Stimulated activated naive CD4-positive, alpha-beta T cell treated with Interleukin-2 at 50 U/mL for 16 hours (primary cell): ENCODE measurements at regions not wholly inside any gene's neighbourhood (a gene's known extent, or its start where the extent isn't known, plus 50 kb on each side); places are given as distances from the start of the nearest gene placed in this dataset.

Experiments used
- DNase-seq: peaks from one replicate; lab custom pipeline; 2025; lab: John Stamatoyannopoulos, UW

DNA sequence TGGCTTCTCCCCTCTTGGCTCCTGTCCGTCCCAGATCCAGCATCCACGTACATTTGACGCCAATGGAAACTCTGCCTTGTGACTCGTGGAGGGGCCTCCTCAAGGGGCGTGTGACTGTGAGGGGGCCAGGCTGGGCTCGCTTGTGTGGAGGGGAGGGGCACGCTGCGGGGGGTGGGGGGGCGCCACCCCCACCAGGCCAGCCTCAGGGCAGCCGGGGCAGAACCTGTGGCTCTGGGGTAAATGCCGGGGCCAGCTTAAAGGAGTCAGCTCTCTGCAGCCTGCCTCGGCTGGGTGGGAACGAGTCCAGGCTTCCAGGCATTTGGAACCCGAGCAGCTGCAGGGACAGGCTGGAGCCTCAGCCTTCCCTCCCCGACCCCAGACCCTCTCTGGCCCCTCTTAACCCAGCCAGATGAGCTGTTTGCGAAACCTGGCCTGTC lies 94.1 kb downstream of the SIK1 start:
- no peak for DNase-seq

DNA sequence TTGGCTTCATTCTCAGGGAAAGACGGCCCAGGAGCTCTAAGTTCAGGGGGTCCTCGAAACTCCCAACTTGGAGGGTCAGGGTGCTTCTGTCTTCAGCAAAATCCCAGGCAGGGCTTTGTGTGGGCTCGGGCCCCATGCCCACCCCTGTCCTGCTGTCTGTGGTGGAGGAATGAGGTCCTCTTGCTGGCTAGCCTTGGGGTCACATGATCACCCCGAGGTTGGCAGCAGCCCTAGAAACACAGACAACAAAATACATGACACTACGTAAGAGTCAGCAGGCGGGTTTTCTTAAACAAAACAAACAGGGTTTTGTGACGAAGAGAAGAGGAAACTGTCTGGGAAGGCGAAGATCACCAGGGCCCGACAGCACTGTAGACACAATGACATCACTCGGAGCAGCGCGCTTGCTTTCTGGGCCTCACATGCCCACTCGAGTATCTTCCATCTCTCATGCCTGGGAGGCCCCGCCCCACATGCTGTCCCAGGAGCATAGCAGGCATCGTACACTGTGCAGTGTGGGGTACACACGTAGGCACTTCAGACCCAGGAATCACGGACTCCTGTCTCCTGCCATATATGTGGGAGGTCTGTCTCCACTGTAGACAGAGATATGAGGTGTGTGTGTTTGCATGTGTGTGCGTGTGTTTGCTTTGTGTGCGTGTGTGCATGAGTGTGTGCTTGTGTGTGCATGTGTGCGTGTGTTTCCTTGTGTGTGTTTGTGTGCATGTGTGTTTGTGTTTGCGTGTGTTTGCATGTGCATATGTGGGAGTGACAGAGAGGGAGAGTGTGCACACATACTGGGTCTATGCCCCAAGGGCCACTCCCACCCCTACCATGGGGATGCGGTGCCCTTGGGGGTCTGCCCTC lies 94.7 kb downstream of the SIK1 start:
- no peak for DNase-seq

DNA sequence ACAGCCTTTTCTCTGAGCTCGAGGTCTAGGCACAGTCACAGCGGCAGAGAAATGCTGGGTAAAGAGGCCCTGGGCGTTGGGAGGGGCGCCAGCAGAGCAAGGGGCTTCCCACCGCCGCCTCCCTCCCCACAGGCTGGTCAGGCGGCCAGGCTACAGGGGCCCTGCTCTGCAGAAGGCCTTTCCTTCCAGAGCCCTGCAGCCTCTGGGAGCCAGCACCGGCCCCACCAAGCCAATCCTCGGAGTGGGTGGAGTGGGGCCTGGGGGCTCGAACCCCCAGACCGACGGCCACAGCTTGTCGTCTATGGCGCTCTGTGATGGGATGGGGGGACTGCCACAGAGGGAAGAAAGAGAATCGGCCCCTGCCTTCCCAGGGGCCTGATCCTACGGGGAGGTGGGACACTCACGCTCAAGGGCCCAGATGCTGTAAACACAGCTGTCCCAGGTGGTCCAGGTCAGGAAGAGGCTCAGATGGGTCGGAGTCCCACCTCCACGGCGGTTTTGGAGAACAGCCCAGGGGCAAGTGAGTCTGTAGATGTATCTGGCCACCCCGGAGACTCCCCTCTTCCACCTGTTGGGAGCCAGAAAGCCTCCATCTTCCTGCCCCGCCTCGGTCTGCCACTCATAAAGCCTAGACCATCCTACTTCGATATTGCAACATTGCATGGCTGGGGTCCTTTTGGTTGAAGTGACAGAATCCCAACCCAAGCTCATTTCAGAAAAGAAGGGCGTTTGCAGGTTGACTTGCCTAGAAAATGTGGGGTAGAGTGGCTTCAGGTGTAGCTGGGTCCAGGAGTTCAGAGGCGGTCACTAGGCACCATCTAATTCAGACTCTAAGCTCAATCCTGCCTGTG lies 95.6 kb downstream of the SIK1 start:
- no peak for DNase-seq

DNA sequence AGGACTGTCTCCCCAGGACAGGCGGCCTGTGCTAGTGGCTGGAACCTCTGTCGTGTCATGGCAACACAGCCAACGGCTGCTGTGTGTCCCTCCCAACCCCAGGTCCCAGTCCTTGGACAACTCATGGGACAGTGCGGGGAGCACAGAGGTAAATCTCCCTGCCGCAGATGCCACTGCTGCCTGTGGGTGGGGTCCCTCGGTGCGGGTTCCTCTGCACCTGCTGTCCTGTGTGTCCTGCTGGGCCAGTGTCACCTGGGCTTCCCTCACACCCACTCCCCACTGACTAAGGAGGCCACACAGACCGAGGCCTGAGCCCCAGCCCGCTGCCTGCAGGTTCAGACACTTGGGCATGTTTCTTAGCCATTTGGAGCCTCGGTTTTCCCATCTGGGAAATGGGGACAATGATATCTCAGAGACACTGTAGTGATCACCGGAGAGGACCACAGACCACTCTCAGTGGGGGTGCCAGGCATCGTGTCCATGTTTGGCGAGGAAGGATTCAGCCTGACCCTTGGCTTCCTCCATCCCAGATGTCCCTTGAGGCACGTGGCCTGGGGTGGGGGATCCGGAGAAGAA lies 96.5 kb downstream of the SIK1 start:
- no peak for DNase-seq

DNA sequence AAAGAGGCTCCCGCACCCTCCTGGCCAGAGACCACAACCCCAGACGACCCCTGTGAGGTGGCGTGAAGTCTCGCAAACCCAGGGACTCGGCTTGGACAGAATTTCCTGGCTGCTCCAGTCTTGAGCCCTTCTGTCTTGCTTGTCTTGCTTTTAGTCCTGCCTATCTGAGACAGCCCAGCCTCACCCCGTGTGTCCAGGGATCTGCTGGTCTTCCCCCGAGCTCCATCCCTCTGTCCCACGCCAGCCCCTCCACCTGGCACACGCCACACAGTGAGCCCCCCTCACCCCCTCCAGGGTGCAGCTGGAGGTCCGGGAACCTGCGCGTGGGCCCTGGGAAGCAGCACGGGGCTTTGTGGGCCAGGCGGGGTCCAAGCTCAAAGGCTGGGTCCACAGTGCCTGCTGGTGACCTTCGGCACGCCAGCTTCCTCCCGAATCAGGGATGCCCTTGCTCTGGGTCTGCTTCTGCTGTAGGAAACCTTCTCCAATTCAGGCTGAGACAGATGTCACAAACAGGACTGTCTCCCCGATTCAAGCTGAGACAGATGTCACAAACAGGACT lies 97.1 kb downstream of the SIK1 start:
- DNase-seq: no peak

DNA sequence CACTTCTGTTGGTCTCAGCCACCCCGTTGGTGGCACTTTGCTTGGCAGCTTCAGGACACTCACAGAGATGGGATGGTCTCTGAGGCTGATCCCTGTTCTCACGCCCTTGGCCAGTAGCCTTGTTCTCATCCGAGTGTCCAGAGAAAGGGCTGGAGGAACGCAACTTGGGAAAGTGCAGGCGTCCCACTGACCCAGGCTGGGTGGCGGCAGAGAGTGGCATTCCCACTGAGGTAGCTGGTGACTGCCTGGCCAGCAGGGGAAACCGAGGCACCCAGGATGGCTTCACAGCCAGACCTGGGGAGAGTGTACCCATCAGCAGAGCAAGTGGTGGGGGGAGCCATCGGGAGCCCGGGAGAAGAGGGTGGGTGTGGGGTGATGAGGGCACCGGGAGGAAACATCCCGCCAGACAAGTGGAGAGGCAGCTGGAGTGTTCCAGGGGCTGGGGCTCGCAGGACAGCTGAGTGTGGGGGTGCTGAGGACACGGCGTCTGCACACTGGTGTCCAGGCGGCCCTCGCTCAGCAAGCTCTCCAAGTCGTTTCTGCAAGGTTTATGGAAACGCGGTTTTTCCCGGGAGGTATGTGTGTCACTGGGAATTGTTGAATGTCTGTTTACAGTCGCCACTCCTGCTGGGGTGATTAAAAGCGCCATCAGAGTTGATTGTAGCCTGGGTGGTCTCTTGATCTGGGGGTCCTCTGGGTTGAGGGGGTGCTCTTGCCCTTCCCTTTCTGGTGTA lies 97.8 kb downstream of the SIK1 start:
- DNase-seq: no peak

DNA sequence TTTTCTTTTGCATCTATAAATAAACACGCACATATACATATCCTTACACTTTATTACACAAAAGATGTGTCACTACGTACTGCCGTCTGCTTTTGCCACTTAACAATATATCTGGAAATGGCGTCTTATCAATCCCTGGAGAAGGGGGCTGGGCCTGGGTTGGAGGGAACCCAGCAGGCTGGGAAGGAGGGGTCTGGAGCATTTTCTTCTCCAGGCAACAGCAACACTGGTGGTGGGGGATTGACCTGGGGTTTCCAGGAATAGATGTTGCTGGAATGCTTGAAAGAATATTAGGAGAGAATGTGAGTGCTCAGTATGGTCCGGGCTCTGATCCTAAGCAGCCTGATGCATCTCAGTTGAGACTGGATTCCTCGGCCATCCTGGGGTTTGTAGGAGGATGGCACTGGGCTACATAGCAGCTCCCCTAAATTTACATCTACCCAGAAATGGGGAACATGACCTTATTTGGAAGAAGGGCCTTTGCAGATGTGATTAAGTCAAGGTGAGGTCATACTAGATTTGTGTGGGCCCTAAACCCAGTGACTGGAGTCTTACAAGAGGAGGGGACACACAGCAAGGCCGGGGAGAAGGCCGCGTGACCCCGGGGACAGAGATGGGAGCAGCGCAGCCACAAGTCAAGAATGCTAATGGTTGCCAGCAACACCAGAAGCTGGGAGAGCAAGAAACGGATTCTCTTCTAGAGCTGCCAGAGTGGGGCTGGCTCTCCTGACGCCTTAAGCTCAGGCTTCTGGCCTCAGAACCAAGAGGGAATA lies 98.6 kb downstream of the SIK1 start:
- DNase-seq: no peak

- no peak for DNase-seq
Observed at GRCh38 chr21:43325968-43326715, 100.8 kb downstream of the SIK1 start.

DNA sequence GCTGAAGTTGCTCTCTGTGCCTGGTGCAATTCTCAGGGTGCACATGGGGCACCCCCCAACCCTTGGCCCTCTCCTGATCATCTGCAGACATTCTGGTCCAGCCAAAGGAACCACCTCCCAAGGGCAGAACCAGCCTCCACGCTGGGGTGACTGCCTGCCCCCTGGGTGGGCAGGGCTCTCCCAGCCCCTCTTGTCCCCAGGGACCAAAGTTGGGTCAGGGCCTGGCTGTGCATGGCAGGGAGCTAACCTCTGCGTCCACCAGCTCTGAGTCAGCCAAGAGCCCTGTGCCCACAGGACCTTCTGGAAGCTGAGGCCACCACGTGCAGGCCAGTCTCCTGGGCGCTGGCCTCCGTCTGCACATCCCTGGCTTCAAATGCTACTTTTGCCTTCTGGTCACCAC lies 101.9 kb downstream of the SIK1 start:
- DNase-seq: no peak

DNA sequence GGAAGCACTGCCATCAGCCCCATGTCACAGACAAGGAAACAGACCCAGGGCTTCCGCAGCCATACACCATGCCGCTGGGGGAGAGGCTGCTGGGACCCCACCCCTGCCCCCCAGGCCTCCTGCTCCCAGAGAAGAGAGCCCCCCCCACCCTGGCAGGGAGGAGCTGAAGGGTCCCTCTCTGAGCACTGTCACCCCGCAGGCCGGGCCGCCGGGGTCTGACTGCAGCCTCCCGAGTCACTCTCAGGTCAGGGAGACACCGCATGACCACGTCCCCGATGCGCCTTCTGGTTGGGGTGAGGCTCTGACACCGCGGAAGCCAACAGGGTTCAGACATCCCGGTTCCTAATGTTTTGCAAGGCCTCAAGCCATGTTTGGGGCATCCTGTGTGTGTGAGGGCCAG lies 102.3 kb downstream of the SIK1 start:
- DNase-seq: no peak

GRCh38 chr21:43323244-43324005 lies 103.5 kb downstream of the SIK1 start:
- DNase-seq: no peak

DNA sequence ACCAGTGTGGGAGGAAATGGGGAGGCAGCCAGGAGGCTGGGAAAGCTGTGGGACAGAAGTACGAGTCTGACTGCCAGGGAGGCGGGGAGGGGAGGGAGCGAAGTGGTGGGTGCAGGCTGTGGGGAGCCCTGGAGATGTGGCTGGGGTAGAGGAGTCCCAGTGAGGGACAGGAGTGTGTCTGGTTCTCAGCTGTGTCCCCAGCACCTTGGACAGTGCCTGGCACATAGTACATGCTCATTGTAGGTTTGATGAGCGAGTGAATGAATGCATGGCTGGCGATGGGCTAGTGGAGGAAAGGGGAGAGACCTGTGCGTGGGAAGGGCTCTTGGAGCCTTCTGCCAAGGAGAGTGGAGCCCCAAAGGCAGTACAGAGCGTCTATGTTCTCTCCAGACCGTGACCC lies 104.1 kb downstream of the SIK1 start:
- DNase-seq: no peak

GRCh38 chr21:43322311-43322710 lies 104.6 kb downstream of the SIK1 start:
- no peak for DNase-seq

- DNase-seq: no peak
Observed at GRCh38 chr21:43321611-43322010, 105.3 kb downstream of the SIK1 start.

DNA sequence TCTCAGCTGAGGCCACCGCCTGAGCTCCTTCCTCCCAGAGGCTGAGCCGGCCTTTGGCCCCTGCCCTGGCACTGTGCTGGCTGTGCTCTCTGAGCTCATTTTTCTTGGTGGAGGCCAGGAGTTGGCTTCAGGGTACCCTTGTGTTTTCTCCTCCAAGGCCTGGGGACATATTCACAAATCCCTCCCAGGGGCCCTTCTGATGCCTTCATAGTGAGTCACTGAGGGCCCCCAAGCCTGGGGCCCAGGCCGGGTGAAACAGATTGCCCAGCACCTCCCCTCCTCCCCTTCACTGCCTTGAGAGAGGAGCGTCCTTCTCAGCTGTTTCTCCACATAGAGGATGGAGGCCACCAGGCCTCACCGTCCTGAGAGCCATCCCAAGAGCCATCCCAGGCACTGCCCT lies 105.8 kb downstream of the SIK1 start:
- DNase-seq: no peak

GRCh38 chr21:43320526-43320925 lies 106.4 kb downstream of the SIK1 start:
- no peak for DNase-seq

DNA sequence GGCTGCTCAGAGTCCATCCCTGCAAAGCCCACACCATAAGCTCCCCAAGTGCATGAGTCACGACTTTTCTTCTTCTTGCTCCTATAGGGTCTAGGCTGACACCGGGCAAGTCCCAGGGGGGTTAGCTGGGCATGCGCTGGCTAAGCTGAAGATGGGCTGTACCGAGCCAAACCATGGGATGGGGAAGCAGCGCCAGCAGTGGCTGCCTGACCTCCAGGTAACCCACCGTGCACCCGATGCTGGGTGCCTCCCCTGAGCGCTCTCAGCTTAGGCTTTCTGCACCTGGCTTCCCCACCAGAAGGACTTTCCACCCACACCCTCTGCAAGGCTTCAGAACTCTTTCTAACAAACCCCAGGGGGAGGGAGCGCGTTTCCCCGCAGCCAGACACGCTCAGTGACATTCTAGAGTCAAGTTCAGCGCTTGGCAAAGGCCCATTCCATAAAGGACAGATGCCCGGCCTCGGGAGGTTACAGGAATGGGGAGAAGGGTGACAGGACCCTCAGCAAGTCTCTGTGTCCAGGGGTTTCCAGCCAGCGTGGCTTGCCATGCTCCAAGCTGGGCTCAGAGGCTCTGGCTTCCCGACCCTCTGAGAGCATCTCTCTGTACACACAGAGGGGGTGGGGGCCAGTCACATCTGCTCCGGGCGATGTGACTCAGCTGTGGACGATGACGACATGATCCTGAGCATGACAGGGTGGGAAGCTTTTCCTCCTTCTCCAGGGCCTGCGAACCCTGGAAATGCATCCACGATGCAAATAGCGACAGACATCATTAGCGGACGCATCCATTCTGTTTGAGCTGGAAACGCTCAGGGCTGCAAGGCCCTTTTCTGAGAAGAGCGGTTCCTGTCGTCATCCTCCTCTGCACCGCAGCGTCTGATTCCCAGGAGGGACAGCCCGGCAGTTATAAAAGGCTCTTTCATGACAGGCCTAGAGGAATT lies 107.8 kb downstream of the SIK1 start:
- no peak for DNase-seq

DNA sequence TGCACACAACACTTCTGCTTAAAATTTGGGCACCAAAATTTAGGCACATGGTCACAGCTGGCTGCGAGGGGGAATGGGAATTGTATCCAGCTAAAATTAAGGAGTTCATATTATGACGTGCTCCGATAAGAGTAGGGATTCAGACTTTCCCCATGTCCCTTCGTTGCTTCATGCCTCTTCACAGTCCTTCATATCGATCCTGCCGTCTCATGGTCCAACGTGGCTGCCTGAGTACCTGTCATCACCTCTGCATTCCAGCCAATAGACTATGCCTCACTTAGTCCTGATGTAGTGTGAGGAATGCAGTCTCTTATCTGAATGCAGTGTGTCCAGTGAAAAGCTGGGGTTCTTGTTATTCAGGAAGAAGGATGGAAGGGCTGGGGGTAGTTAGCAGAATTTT lies 108.6 kb downstream of the SIK1 start:
- DNase-seq: no peak
